Uterus (tissue), 3 donors: ENCODE measurements at regions not wholly inside any gene's neighbourhood (a gene's known extent, or its start where the extent isn't known, plus 50 kb on each side); places are given as distances from the start of the nearest gene placed in this dataset.

ENCODE experiments used
- DNase-seq, 2 donors: peaks; one replicate each; pipeline ENCODE4 v3.0.0-alpha.2; 2019 to 2020
- H3K27ac ChIP-seq, 2 donors: fragments of 200-600 bp; sonication (generic); 1 replicate in 1 of 2; 2 replicates in 1 of 2; pipeline ENCODE4 v1.5.1; 2016 to 2018
- H3K27me3 ChIP-seq, 2 donors: fragments of 200-600 bp; sonication (generic); one replicate each; pipeline ENCODE4 v1.5.1; 2018 to 2019; ENCODE audit warnings: control low read depth in 1 of 2
- H3K36me3 ChIP-seq, 2 donors: fragments of 200-600 bp; sonication (generic); one replicate each; pipeline ENCODE4 v1.5.1; 2019; ENCODE audit warnings: control low read depth in 1 of 2
- H3K4me1 ChIP-seq, 2 donors: fragments of 200-600 bp; sonication (generic); one replicate each; pipeline ENCODE4 v1.5.1; 2018 to 2019; ENCODE audit warnings: control low read depth in 1 of 2
- H3K4me3 ChIP-seq, 2 donors: fragments of 200-600 bp; sonication (generic); 1 replicate in 1 of 2; 2 replicates in 1 of 2; pipeline ENCODE4 v1.5.1; 2018 to 2019; ENCODE audit warnings: mild to moderate bottlenecking in 1 of 2
- H3K9me3 ChIP-seq, 2 donors: fragments of 200-600 bp; sonication (generic); one replicate each; pipeline ENCODE4 v1.5.1; 2019; ENCODE audit warnings: control low read depth in 1 of 2
- POLR2A ChIP-seq, 2 donors: fragments of 450-650 bp; IDR thresholded peaks; one replicate each; pipeline ENCODE4 v1.6.1; 2016; ENCODE audit warnings: antibody characterized with exemption in 2 of 2, mild to moderate bottlenecking in 1 of 2, moderate library complexity in 1 of 2
- intact Hi-C: fragments of 100-400 bp; cut with DNase I; formaldehyde crosslinking; loops from one replicate; pipeline ENCODE4 v1.15.1; 2023; ENCODE audit warnings: low total_unique reads
- TF ChIP-seq, protein P1 (sequence below), 4 experiments: fragments of 200-600 bp in 2 of 4; fragments of 450-650 bp in 2 of 4; sonication (generic) in 2 of 4; IDR thresholded peaks; one replicate each; pipeline ENCODE4 v1.5.1; 2016 to 2019; ENCODE audit warnings: antibody characterized with exemption in 4 of 4, mild to moderate bottlenecking in 2 of 4, moderate library complexity in 1 of 4
- donor health status: DM: yes; HTN: yes; CAD: no.

DNA sequence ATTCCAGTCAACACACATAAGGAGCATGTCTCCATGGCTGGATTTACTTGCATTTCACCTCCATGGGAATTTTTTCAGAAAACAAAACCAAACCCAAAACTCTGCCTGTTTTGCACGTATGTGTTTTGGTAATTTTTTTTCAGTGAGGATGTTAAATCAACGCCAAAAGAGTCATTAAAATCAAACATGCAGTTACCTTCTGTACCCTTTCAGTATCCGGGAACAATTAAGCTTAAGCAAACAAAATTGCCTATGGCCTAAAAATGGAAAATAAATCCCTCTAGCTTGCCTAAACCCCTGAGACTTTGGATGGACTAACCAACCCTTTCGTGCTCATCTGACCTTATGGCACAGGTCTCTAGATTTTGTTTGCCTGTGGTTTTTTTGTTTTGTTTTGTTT, 209.2 kb upstream of the KLF4 start:
- no peak for DNase-seq
- Histone ChIP-seq H3K4me1 (no peaks in the 10 kb centered on the region), H3K27me3 (no peaks in the 10 kb centered on the region), H3K9me3 (no peaks in the 10 kb centered on the region), H3K27ac (no peak overlapping the region), H3K36me3 (no peaks in the 10 kb centered on the region), H3K4me3 (no peak overlapping the region)
- TF ChIP-seq, protein P1, sequence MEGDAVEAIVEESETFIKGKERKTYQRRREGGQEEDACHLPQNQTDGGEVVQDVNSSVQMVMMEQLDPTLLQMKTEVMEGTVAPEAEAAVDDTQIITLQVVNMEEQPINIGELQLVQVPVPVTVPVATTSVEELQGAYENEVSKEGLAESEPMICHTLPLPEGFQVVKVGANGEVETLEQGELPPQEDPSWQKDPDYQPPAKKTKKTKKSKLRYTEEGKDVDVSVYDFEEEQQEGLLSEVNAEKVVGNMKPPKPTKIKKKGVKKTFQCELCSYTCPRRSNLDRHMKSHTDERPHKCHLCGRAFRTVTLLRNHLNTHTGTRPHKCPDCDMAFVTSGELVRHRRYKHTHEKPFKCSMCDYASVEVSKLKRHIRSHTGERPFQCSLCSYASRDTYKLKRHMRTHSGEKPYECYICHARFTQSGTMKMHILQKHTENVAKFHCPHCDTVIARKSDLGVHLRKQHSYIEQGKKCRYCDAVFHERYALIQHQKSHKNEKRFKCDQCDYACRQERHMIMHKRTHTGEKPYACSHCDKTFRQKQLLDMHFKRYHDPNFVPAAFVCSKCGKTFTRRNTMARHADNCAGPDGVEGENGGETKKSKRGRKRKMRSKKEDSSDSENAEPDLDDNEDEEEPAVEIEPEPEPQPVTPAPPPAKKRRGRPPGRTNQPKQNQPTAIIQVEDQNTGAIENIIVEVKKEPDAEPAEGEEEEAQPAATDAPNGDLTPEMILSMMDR (IDR thresholded peaks at IDR 0.05) = no peak
- TF ChIP-seq POLR2A (IDR thresholded peaks at IDR 0.05) = no peak
- intact Hi-C loops = no loop called here

- intact Hi-C loops = no loop called here
- TF ChIP-seq, protein P1 (IDR thresholded peaks at IDR 0.05) = no peak
- TF ChIP-seq POLR2A (IDR thresholded peaks at IDR 0.05) = no peak
- Histone ChIP-seq H3K27me3 (no peaks in the 10 kb centered on the region), H3K36me3 (no peaks in the 10 kb centered on the region), H3K27ac (no peak overlapping the region), H3K4me1 (no peaks in the 10 kb centered on the region), H3K4me3 (no peak overlapping the region), H3K9me3 (no peaks in the 10 kb centered on the region)
- no peak for DNase-seq
Observed at GRCh38 chr9:107696302-107696701, 206.7 kb upstream of the KLF4 start.

DNA sequence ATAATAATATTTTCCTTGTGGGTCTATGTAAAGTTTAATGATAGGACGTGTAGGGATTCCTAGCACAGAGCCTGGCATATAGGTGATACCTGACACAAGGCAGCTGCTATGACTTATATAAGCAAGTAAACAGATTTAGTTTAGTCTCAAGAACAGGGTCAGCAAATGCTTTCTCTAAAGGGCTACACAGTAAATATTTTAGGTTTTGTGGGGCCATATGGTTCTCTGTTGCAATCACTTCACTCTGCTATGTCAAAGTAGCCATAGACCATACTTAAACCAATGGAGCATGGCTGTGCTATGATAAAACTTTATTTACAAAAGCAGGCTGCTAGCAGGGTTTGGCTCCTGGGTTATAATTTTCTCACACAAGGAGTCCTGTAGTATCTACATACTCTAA, 204.8 kb upstream of the KLF4 start:
- no peak for DNase-seq
- TF ChIP-seq, protein P1 (IDR thresholded peaks at IDR 0.05) = no peak
- no peak for TF ChIP-seq POLR2A (IDR thresholded peaks at IDR 0.05)
- intact Hi-C loops = no loop called here
- H3K9me3 ChIP-seq = no peaks in the 10 kb centered on the region
- H3K36me3 ChIP-seq = no peaks in the 10 kb centered on the region
- H3K27me3 ChIP-seq = no peaks in the 10 kb centered on the region
- no peak overlapping the region for H3K27ac ChIP-seq
- no peak overlapping the region for H3K4me3 ChIP-seq
- no peaks in the 10 kb centered on the region for H3K4me1 ChIP-seq

DNA sequence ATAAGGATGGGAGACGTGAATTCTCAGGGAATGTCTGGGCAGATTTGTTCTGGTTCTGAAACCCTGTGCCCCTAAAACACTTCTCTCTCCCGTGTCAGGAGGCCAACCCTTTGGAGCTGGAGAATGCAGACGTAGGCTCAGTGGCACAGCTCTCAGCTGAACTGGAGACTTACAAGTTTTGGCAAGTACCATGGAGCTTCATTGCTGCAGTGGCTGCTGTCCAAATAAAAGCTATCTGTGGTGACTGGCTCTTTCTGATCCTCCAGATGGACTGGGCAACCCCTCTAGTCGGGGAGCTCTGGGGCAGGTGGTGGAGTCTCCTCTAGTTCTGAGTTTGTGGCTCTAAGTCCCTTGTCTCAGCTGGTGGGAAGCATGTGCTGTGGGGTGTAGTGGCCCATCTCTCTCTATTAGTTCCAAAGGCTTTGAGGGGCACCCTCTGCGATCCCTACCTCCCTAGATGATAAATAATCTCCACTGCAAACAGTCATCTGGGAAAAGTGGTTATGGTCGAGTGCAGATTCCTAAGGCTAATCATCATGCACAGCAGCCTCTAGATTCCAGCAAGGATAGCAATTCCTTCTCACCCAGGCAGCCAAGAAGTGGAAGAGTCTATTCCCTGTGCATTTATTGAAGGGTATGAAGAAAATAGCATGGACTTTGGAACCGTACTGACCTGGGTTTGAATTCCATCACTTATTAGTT, 204.2 kb upstream of the KLF4 start:
- intact Hi-C loops = no loop called here
- H3K4me1 ChIP-seq = no peaks in the 10 kb centered on the region
- no peaks in the 10 kb centered on the region for H3K36me3 ChIP-seq

GRCh38 chr9:107691664-107692063, 202.1 kb upstream of the KLF4 start:
- no peak overlapping the region for H3K27ac ChIP-seq
- no peak for DNase-seq
- H3K36me3 ChIP-seq = no peaks in the 10 kb centered on the region
- no peaks in the 10 kb centered on the region for H3K4me1 ChIP-seq
- H3K4me3 ChIP-seq = no peak overlapping the region
- intact Hi-C loops = no loop called here
- no peak for TF ChIP-seq POLR2A (IDR thresholded peaks at IDR 0.05)
- TF ChIP-seq, protein P1 (IDR thresholded peaks at IDR 0.05) = no peak
- H3K9me3 ChIP-seq = no peaks in the 10 kb centered on the region
- H3K27me3 ChIP-seq = no peaks in the 10 kb centered on the region

More for the DNA sequence above, 204.2 kb upstream of the KLF4 start:
- Histone ChIP-seq H3K27me3 (no peaks in the 10 kb centered on the region), H3K4me3 (no peak overlapping the region), H3K9me3 (no peaks in the 10 kb centered on the region), H3K27ac (no peak overlapping the region)
- no peak for DNase-seq
- no peak for TF ChIP-seq POLR2A (IDR thresholded peaks at IDR 0.05)
- TF ChIP-seq, protein P1 (IDR thresholded peaks at IDR 0.05) = no peak
